HG03571 (cell line): ENCODE measurements at regions not wholly inside any gene's neighbourhood (a gene's known extent, or its start where the extent isn't known, plus 50 kb on each side); places are given as distances from the start of the nearest gene placed in this dataset.
"Not testable (repeated sequence)": the region's sequence is repeated elsewhere in the genome, so short reads cannot be mapped to it uniquely, and the experiment has no call there.

Experiments
- ATAC-seq: cut with Tn5 transposase; IDR thresholded peaks from one replicate; pipeline ENCODE4 v1.9.1; 2021; ENCODE audit not compliant: unreplicated experiment

DNA sequence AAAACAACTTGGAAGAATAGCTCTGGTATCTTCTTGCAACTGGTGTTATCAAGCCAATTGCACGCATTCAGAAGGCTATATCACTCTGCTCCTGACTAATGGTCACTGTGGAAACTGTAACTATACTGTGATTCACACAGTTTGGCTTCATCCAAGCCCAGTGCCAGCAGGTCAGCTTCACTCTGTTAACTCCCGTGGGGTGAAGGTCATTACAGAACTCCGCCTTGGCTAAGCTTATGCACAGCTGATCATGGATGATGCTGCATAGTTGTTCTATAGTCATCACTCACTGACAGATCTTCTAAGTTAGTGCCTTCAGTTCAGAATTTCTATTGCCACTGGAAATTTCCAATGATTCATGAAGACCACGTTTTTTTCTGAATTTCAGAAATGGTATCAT is 497.2 kb upstream of the NETO1 start:
- no peak for ATAC-seq

DNA sequence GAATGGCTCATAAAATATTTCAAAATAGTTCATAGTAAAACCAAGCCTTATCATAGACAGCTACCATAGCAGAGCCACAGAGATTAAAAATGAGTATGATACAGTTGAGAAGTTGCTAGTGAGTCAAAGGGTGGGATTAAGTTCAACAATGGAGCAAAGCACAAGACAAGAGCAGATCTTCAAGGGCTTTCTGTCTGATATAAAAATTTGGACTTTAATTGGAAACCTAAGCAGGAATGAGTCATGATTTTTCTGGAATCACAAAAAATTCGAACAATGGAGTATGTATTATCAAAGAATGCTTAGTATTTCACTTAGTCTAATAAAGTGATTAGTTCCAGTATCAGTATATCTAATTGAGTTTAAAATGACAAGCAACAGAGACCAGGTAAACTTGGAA is 487.3 kb upstream of the NETO1 start:
- no peak for ATAC-seq

GRCh38 chr18:73352546-73352945 is 484.8 kb upstream of the NETO1 start:
- ATAC-seq = no peak

DNA sequence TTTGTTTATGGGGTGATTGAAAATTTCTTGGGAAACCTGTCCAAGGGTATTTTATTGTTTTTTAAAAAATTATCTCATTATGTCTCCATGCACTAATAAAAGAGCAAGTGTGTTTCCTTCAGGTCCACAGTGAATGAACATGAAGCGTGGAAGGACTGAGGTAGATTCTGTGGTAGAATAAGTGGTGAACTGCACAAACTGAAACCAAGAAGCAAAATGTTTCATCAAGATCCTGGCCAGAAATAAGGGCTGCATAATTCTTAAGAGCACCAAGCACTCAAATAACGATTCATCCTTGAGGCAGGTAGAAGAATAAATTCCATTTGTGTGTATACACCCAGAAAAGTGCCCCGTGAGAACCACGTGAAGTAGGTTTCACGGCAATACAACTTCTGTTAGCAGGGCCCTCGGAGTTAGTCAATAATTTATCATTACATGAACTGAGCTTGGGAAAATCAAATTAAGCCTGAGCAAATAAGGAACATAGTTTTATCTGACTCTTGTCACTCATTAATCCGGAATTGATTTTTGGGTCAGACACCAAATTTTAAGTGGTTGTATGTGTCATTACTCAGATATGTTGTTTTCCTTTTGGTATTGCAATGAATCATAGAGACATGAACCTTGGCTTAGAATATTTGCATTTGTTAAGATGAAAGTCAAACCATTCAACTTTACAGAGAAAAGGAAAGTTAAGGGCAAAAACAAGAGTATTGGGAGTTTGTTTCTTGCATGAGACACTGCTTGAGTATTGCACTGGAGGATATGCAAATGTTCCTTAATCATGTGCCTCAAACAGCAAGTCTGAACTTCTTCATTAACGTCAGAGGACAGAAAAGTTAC is 472.6 kb upstream of the NETO1 start:
- no peak for ATAC-seq

GRCh38 chr18:73331212-73331772 is 463.5 kb upstream of the NETO1 start:
- no peak for ATAC-seq

DNA sequence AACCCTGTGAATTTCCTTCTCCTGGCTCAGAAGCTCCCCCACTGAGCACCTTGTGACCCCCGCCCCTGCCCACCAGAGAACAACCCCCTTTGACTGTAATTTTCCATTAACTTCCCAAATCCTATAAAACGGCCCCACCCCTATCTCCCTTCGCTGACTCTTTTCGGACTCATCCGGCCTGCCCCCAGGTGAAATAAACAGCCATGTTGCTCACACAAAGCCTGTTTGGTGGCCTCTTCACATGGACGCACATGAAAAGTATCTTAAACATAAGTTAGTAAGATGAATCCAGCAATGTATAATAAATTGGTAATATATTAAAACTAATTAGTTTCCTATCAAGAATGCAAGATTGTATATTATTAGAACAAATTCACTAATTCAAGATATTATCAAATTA is 462.3 kb upstream of the NETO1 start:
- not testable (repeated sequence) for ATAC-seq

- ATAC-seq = not testable (repeated sequence)
Measured at GRCh38 chr18:73324187-73324831, 456.5 kb upstream of the NETO1 start.

GRCh38 chr18:73318739-73319479 is 451.1 kb upstream of the NETO1 start:
- ATAC-seq = no peak

DNA sequence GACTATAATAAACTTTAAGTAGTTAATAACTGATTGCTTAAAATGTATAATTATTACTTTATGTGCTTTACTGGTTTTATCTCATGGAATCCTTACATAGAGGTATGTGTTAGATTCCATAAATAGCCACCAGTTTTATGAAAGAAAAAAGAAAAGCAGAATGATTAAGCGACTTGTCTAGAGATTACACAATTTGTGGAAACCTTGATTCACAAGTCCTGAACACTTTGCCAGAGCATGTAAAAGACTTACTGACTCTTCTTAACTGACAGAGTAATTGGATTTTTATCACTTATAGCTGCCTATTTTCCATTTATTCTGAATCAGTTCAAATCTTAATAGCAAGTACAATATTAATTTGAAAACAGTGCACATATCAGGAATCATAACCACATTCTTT is 448.7 kb upstream of the NETO1 start:
- ATAC-seq = no peak

- no peak for ATAC-seq
Measured at GRCh38 chr18:73315381-73315780, 447.6 kb upstream of the NETO1 start.

DNA sequence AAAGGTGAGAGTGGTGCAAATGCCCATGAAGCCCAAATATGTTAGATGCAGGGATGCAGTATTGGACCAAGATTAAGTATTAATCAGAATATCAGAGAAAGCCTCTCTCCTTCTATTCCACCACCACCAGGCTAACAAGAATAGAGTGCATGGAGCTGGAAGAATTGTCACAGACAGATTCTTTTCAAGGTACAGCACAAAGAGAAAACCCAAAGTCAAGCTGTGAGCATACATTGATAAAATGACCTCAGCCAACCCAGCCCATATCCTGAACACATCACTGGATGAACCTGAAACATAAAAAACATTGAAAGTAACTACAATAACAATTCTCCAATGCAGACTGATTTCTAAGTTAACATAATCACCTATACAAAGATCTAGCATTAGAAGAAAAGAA is 445.7 kb upstream of the NETO1 start:
- ATAC-seq = no peak

GRCh38 chr18:73296686-73297085 is 428.9 kb upstream of the NETO1 start:
- no peak for ATAC-seq

DNA sequence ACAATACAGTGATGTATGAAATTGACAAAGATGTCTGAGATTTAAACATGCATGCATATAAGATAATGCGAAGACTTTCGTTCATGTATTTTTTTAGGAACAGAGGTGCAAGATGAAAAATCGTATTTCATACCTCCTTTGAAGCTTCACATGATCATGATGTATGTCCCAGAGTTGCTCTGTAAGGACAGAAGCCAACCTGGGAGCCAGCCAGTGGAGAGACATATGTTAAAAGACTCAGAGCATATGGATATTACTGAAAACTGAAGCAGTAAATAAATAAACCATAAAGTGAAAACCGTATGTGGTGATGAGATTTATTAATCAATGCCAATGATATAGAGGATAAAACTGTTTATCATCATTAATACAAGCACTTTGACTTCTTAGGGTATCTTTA is 424.4 kb upstream of the NETO1 start:
- no peak for ATAC-seq

DNA sequence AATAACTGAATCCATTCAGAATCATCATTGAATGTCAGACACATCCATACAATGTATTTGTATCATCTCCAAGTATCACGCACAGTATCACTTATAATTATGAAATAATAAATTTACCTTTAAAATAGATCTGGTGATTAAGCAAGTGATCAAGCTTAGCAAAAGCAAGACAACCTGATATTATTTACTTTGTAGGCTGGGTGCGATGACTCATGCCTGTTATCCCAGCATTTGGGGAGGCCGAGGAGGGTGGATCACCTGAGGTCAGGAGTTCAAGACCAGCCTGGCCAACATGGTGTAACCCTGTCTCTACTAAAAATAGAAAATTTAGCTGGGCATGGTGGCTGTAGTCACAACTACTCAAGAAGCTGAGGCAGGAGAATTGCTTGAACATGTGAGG is 421.0 kb upstream of the NETO1 start:
- no peak for ATAC-seq

DNA sequence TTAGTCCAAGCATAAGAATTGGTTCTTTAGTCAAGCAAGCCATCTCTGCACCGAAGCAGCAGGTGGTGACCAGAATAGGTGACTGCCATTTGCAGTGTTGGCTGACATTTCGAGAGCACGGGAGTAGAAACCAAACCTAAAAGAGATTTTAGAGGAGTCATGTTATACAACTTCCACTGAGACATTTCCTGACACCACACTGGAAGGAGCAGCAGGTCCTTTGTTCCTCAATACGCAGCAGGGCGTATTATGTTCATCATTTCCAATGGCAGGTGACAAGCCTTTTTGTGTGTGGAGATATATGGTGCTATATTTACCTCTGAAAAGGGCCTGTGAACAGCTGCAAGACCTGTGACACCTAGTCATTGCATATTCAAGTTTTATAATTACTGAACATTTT is 418.8 kb upstream of the NETO1 start:
- ATAC-seq = no peak

DNA sequence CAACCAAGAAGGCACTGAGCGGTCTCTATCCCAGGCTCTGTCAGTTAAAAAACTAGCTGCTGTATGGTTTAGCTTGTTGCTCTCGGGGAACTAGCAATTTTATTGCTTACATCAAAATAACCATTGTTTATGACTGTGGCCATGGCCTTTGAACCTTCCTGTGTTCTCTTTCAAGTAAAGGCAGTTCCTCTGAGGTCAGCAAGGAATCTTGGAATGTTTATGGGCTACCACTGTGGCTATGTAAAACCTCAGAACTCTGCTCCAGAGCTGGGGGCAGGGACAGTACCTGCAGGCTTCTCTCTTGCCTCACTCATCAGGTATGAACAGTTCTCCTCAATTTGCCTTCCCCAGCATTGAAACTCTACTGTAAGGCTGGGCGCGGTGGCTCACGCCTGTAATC is 416.0 kb upstream of the NETO1 start:
- ATAC-seq = no peak

GRCh38 chr18:73283032-73283431 is 415.2 kb upstream of the NETO1 start:
- ATAC-seq = no peak

GRCh38 chr18:73279498-73279897 is 411.7 kb upstream of the NETO1 start:
- ATAC-seq = no peak

GRCh38 chr18:73274812-73275621 is 407.2 kb upstream of the NETO1 start:
- ATAC-seq = no peak

GRCh38 chr18:73270920-73271634 is 403.3 kb upstream of the NETO1 start:
- no peak for ATAC-seq
